Keratinocyte (primary cell): ENCODE measurements at regions not wholly inside any gene's neighbourhood (a gene's known extent, or its start where the extent isn't known, plus 50 kb on each side); places are given as distances from the start of the nearest gene placed in this dataset.

Source experiments
- DNase-seq: peaks from one replicate; pipeline ENCODE4 v3.0.0-alpha.2; 2011; ENCODE audit warnings: low read depth, missing footprints, low spot score
- FAIRE-seq: peaks from 2 replicates; lab custom pipeline; 2011; peaks lifted over from hg19 to GRCh38; lab: Jason Lieb, UNC
- H2AFZ ChIP-seq: 2 replicates; pipeline ENCODE4 v1.6.0; 2012; ENCODE audit warnings: low read length, control low read depth, inconsistent platforms; ENCODE audit not compliant: control insufficient read depth
- H3K27ac ChIP-seq: 2 replicates; pipeline ENCODE4 v1.5.1; 2011; ENCODE audit warnings: low read length; ENCODE audit not compliant: control insufficient read depth, insufficient read depth
- H3K27me3 ChIP-seq: 3 replicates; pipeline ENCODE4 v1.6.0; 2011; ENCODE audit warnings: low read length; ENCODE audit not compliant: control insufficient read depth, insufficient read depth; ENCODE audit errors: extremely low read depth
- H3K36me3 ChIP-seq, 2 experiments: 2 replicates in 1 of 2; 3 replicates in 1 of 2; pipeline ENCODE4 v1.5.1; 2011; ENCODE audit warnings: low read length in 2 of 2, mild to moderate bottlenecking in 1 of 2; ENCODE audit not compliant: control insufficient read depth in 2 of 2, insufficient read depth in 2 of 2; ENCODE audit errors: extremely low read depth in 1 of 2
- H3K4me1 ChIP-seq: 3 replicates; pipeline ENCODE4 v1.5.1; 2011; ENCODE audit warnings: low read length; ENCODE audit not compliant: control insufficient read depth, insufficient read depth; ENCODE audit errors: extremely low read depth
- H3K4me2 ChIP-seq: 3 replicates; pipeline ENCODE4 v1.6.0; 2011; ENCODE audit warnings: low read depth, low read length; ENCODE audit not compliant: control insufficient read depth, insufficient read depth; ENCODE audit errors: extremely low read depth
- H3K4me3 ChIP-seq, 3 experiments: fragments of 200-600 bp in 1 of 3; sonication (generic) in 1 of 3; 2 replicates in 2 of 3; 3 replicates in 1 of 3; pipeline ENCODE4 v1.5.1; 2011 to 2016; ENCODE audit warnings: low read length in 3 of 3, mild to moderate bottlenecking in 3 of 3, control low read depth in 2 of 3, inconsistent platforms in 1 of 3, low read depth in 1 of 3, mixed read lengths in 1 of 3, mixed run types in 1 of 3, moderate library complexity in 1 of 3; ENCODE audit not compliant: control insufficient read depth in 2 of 3, insufficient read depth in 2 of 3; ENCODE audit errors: extremely low read depth in 1 of 3
- H3K79me2 ChIP-seq: 2 replicates; pipeline ENCODE4 v1.6.0; 2012; ENCODE audit warnings: low read length; ENCODE audit not compliant: control insufficient read depth, insufficient read depth
- H3K9ac ChIP-seq: 3 replicates; pipeline ENCODE4 v1.6.0; 2011; ENCODE audit warnings: low read length; ENCODE audit not compliant: control insufficient read depth, insufficient read depth; ENCODE audit errors: extremely low read depth
- H3K9me1 ChIP-seq: 3 replicates; pipeline ENCODE4 v1.6.0; 2011; ENCODE audit warnings: low read length; ENCODE audit not compliant: control insufficient read depth, insufficient read depth; ENCODE audit errors: extremely low read depth
- H3K9me3 ChIP-seq: 2 replicates; pipeline ENCODE4 v1.5.1; 2012; ENCODE audit warnings: low read depth, low read length; ENCODE audit not compliant: control insufficient read depth
- H4K20me1 ChIP-seq: 3 replicates; pipeline ENCODE4 v1.6.0; 2011; ENCODE audit warnings: low read length; ENCODE audit not compliant: control insufficient read depth, insufficient read depth; ENCODE audit errors: extremely low read depth
- CTCF ChIP-seq, 3 experiments: IDR thresholded peaks in 1 of 3; conservative IDR thresholded peaks in 1 of 3; optimal IDR thresholded peaks in 1 of 3; 2 replicates in 2 of 3; 3 replicates in 1 of 3; pipeline versions ENCODE3 to v1.5.1; 2011; ENCODE audit warnings: low read length in 3 of 3, mild to moderate bottlenecking in 3 of 3, moderate library complexity in 2 of 3, control low read depth in 1 of 3, inconsistent platforms in 1 of 3; ENCODE audit not compliant: insufficient read depth in 2 of 3; ENCODE audit errors: extremely low read depth in 1 of 3
- EZH2 ChIP-seq: IDR thresholded peaks from one replicate; pipeline ENCODE4 v1.6.1; 2012; ENCODE audit warnings: inconsistent platforms, mild to moderate bottlenecking, low read length, moderate library complexity
- dilution Hi-C: fragments of 300-500 bp; cut with MboI; formaldehyde crosslinking; loops from one replicate; pipeline ENCODE4 v1.7.0; 2020; ENCODE audit warnings: low sequenced_read_pairs; ENCODE audit not compliant: extremely low pct_ligation_motif_present

DNA sequence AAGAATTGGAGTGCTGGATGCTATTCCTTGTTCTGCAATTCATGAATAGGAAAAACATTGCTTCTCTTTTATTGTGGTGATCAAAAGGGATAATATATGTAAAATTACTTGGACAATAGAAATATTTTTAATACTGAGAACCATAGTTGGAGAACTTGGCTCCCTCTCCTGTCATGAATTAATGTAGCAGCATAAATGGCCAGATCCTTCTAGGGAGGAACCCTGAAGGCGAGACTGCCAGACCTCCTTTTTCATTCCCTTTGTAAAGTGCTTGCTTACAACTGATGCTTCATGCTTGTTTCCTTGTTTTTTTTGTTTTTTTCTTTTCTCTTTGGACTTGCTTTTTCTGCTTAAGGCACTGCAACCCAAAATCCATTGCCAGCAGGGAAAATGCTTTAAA lies 233.6 kb downstream of the SH2D4B start:
- H3K4me2 ChIP-seq: no peak overlapping the region
- H4K20me1 ChIP-seq: no peaks in the 10 kb centered on the region
- FAIRE-seq (no peak), DNase-seq (no peak)
- no peak overlapping the region for H2AFZ ChIP-seq
- H3K9ac ChIP-seq: no peak overlapping the region
- H3K27ac ChIP-seq: no peak overlapping the region
- H3K9me3 ChIP-seq: no peaks in the 10 kb centered on the region
- no peak for TF ChIP-seq EZH2
- TF ChIP-seq CTCF (optimal IDR thresholded peaks at IDR 0.05 in 1 of 3, IDR thresholded peaks at IDR 0.05 in 1 of 3, conservative IDR thresholded peaks at IDR 0.05 in 1 of 3; ENCODE audit: extremely low read depth in 1 of 3, insufficient read depth in 2 of 3, low read length in 3 of 3): no peak
- no peaks in the 10 kb centered on the region for H3K79me2 ChIP-seq
- no peaks in the 10 kb centered on the region for H3K27me3 ChIP-seq
- H3K4me3 ChIP-seq: no peak overlapping the region
- dilution Hi-C loops: no loop called here
- H3K9me1 ChIP-seq: no peaks in the 10 kb centered on the region
- H3K36me3 ChIP-seq: no peaks in the 10 kb centered on the region
- H3K4me1 ChIP-seq: no peaks in the 10 kb centered on the region

DNA sequence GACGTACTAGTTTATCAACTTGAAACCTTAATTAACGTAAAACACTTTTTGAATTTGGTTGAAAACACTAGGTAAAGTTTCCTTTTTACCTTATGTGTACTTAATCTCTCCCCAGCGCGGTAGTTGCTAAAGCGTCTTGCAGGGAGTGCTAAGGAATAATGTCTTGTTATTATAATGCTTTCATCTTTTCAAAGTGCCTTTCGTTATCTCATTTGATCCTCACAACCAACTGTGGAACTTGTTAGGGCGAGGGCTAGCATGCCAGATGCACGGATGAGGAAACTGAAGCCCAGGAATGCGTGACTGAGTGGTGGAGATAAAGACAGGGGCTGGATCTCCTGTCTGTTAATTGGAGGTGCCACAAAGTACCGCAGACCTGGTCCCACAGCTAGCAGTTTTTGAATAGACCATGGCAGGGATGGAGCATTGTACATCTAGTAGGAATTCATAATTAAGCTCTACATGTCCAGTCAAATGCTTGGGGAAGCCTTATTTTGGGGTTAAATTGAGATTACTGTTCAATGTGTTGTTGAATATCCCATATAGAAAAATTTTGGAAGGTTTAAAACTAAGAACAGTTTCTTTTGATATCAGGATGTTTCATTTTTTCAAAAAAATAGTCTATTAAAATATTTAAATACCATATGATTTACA lies 234.3 kb downstream of the SH2D4B start:
- no peaks in the 10 kb centered on the region for H3K79me2 ChIP-seq
- H3K36me3 ChIP-seq: no peaks in the 10 kb centered on the region
- H3K9me1 ChIP-seq: no peaks in the 10 kb centered on the region
- no peaks in the 10 kb centered on the region for H3K4me1 ChIP-seq
- dilution Hi-C loops: no loop called here
- H3K4me2 ChIP-seq: no peak overlapping the region
- no peaks in the 10 kb centered on the region for H3K27me3 ChIP-seq
- H3K9me3 ChIP-seq: no peaks in the 10 kb centered on the region
- H3K27ac ChIP-seq: no peak overlapping the region
- H4K20me1 ChIP-seq: no peaks in the 10 kb centered on the region
- FAIRE-seq (no peak), DNase-seq (no peak)
- TF ChIP-seq CTCF (optimal IDR thresholded peaks at IDR 0.05 in 1 of 3, IDR thresholded peaks at IDR 0.05 in 1 of 3, conservative IDR thresholded peaks at IDR 0.05 in 1 of 3; ENCODE audit: extremely low read depth in 1 of 3, insufficient read depth in 2 of 3, low read length in 3 of 3) (no peak), EZH2 (no peak)
- no peak overlapping the region for H3K9ac ChIP-seq
- no peak overlapping the region for H2AFZ ChIP-seq
- no peak overlapping the region for H3K4me3 ChIP-seq
